Activated CD4-positive, alpha-beta T cell treated with anti-CD3 and anti-CD28 coated beads, Interleukin-2, amount 10 ng/mL, durations not matched to agents 7 days and 5 days (primary cell): ENCODE measurements at regions not wholly inside any gene's neighbourhood (a gene's known extent, or its start where the extent isn't known, plus 50 kb on each side); places are given as distances from the start of the nearest gene placed in this dataset.

Source experiments
- CTCF ChIA-PET: fragments of 350-600 bp; sonication (Branson Sonifier 250); formaldehyde crosslinking; loops from one replicate; lab custom pipeline; 2021; ENCODE audit warnings: antibody characterized with exemption; lab: Charles Lee
- POLR2A ChIA-PET: fragments of 350-600 bp; sonication (Branson Sonifier 250); formaldehyde crosslinking; loops from one replicate; lab custom pipeline; 2021; ENCODE audit warnings: antibody characterized with exemption; lab: Charles Lee
- DNase-seq: peaks from one replicate; pipeline ENCODE4 v3.0.0-alpha.2; 2020
- H3K27ac Mint-ChIP-seq: one replicate; pipeline ENCODE4 v1.8.0; 2021; ENCODE audit warnings: mild to moderate bottlenecking, moderate library complexity, mixed read lengths
- H3K27me3 Mint-ChIP-seq: one replicate; pipeline ENCODE4 v1.8.0; 2021; ENCODE audit warnings: mixed read lengths
- H3K36me3 Mint-ChIP-seq: one replicate; pipeline ENCODE4 v1.8.0; 2021; ENCODE audit warnings: low read depth, mixed read lengths
- H3K4me1 Mint-ChIP-seq: one replicate; pipeline ENCODE4 v1.8.0; 2021; ENCODE audit warnings: mixed read lengths
- H3K4me3 Mint-ChIP-seq: one replicate; pipeline ENCODE4 v1.8.0; 2021; ENCODE audit warnings: mild to moderate bottlenecking, moderate library complexity, mixed read lengths
- H3K9me3 Mint-ChIP-seq: one replicate; pipeline ENCODE4 v1.8.0; 2021; ENCODE audit warnings: mixed read lengths

DNA sequence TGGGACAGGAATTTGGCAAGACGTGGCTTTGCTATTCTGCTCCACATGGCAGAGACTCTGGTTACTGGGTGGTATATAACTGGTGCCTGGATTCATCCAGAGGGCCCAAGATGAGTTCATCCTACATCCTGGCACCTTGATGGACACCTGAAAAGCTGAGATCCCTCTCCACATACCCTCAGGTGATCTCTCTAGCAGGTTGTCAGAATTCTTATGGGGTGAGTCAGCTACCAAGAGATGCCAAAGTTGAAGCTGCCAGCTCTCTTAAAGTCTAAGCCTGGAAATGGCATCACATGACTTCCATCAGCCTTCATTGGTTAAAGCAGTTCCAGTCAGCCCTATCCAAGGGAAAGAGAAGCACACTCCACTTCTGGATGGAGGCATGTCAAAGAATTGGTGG, 300.7 kb upstream of the SEL1L start:
- no peak overlapping the region for H3K27ac Mint-ChIP-seq

DNA sequence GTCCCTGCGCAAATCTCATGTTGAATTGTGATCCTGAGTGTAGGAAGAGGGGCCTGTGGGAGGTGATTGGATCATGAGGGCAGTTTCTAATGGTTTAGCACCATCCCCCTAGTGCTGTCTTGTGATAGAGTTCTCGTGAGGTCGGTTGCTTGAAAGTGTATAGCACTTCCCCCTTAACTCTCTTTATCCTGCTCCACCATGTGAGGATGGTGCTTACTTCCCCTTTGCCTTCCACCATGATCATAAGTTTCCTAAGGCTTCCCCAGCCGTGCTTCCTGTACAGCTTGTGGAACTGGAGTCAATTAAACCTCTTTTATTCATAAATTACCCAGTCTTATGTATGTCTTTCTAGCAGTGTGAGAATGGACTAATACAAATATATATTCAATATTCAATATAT, 303.7 kb upstream of the SEL1L start:
- Mint-ChIP-seq H3K9me3 (peaks cover 6% of the 10 kb centered on the region), H3K36me3 (no peaks in the 10 kb centered on the region), H3K27me3 (no peaks in the 10 kb centered on the region), H3K4me1 (no peaks in the 10 kb centered on the region), H3K27ac (no peak overlapping the region), H3K4me3 (no peak overlapping the region)
- no peak for DNase-seq
- CTCF ChIA-PET = interaction anchor here (0.6 kb wide), 1 partner anchor 151 kb away, joined by 3 read pairs; no protein-coding TSS in a partner anchor
- POLR2A ChIA-PET = no interaction called here

More for the DNA sequence above, 300.7 kb upstream of the SEL1L start:
- Mint-ChIP-seq H3K4me1 (no peaks in the 10 kb centered on the region), H3K36me3 (no peaks in the 10 kb centered on the region), H3K4me3 (no peak overlapping the region), H3K9me3 (peaks cover 6% of the 10 kb centered on the region), H3K27me3 (no peaks in the 10 kb centered on the region)
- POLR2A ChIA-PET = no interaction called here
- DNase-seq = no peak
- CTCF ChIA-PET = interaction anchor here (0.6 kb wide), 1 partner anchor 14 kb away, joined by 4 read pairs; no protein-coding TSS in a partner anchor

DNA sequence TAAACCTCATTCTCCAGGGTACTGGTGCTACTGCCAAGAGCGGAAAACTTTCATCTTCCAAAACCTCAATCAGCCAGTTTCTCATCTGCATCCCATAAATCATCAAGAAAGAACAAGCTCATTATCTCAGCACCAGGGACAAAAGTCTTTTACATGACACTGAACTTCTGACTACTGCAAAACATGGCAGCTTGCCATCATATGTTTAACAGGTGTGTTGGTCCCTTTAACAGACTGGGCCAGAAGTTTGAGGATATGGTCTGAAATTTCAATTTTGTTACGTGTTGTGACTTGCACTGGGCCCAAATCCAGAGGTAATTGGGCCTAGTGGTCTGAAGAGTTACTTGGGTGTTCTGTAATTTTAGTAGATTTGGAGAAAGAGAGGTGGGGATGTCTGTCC, 305.4 kb upstream of the SEL1L start:
- CTCF ChIA-PET = no interaction called here
- no peak for DNase-seq
- no peak overlapping the region for H3K4me3 Mint-ChIP-seq
- no peaks in the 10 kb centered on the region for H3K4me1 Mint-ChIP-seq
- no peaks in the 10 kb centered on the region for H3K36me3 Mint-ChIP-seq
- no peaks in the 10 kb centered on the region for H3K27me3 Mint-ChIP-seq
- POLR2A ChIA-PET = no interaction called here
- no peak overlapping the region for H3K27ac Mint-ChIP-seq
- H3K9me3 Mint-ChIP-seq = peaks cover 6% of the 10 kb centered on the region

DNA sequence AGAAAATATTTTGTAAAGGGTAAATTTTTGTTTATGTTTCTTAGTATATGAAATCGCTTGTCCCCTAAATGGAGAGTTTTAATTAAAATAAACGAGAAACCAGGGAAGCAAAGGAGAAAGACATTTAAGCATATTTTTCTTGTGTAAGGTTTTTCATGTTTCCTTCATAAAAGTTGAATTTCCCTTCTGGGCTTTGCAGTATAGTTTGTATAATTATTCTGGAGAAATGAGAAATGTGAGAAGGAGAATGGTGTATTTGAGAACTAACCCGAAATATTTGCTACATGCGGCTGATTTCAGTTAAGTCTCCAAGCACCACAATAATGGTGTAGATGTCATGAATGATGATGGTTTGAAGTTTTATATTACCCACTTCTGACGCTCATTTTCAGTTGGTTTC, 307.7 kb upstream of the SEL1L start:
- ChIA-PET POLR2A (no interaction called here), CTCF (no interaction called here)
- Mint-ChIP-seq H3K27ac (no peak overlapping the region), H3K9me3 (peaks cover 9% of the 10 kb centered on the region), H3K36me3 (no peaks in the 10 kb centered on the region), H3K4me1 (no peaks in the 10 kb centered on the region), H3K27me3 (no peaks in the 10 kb centered on the region), H3K4me3 (no peak overlapping the region)
- DNase-seq = no peak

DNA sequence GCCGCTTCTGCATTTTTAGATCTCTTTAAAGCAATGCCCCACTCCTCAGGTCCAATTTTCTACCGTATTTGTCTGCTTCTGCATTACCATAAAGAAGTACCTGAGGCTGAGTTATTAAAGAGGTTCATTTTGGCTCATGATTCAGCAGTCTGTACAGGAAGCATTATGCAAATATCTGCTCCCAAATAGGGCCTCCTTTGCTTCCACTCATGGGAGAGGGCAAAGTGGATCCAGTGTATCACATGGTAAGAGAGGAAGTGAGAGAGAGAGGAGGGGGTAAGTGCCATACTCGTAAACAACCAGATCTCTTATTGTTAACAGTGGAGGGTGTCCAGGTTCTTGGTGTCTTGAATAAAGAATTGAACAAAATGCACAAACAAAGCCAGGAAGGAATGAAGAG, 316.1 kb upstream of the SEL1L start:
- Mint-ChIP-seq H3K4me3 (no peak overlapping the region), H3K4me1 (no peaks in the 10 kb centered on the region), H3K27ac (no peak overlapping the region), H3K9me3 (peaks cover 2% of the 10 kb centered on the region), H3K27me3 (no peaks in the 10 kb centered on the region), H3K36me3 (no peaks in the 10 kb centered on the region)
- DNase-seq = no peak
- ChIA-PET POLR2A (no interaction called here), CTCF (no interaction called here)

DNA sequence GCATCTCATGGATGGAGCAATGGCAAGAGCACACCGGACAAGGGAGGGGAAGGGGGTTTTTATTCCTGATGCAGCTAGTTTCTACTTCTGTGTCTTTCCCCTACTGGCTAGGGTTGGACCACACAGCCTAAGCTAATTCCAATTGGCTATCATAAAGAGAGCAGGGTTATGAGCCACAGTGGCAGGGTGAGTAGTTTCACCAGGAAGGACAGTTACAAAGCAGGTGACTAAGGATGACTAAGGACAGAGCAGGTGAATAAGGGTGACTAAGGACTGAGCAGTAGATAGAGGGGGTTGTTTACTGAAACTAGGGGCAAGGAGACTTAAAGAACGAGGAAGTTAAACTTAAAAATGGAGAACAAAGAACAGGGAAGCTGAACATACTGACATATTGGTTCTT, 321.4 kb upstream of the SEL1L start:
- Mint-ChIP-seq H3K4me3 (no peak overlapping the region), H3K9me3 (peaks cover 22% of the 10 kb centered on the region), H3K27me3 (no peaks in the 10 kb centered on the region), H3K4me1 (no peaks in the 10 kb centered on the region), H3K36me3 (no peaks in the 10 kb centered on the region), H3K27ac (no peak overlapping the region)
- ChIA-PET POLR2A (no interaction called here), CTCF (no interaction called here)
- DNase-seq = no peak

DNA sequence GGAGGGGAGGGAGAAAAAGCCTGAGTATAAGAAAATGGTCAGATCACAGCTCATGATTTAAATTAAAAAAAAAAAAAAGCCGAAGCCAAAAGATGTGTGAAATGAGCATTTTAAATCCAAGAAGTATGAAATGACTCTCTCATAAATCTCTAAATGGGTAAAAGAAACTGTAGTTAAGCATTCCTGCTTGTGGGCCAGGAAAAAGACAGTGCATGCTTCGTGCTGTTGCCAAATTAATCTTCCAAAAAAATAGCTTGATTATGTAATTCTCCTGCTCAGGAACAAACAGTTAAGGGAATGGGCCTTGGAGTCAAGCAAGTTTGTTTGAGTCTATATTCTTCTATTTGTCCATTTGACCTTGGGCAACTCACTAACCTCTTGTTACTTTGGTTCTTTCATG, 325.4 kb upstream of the SEL1L start:
- Mint-ChIP-seq H3K4me3 (no peak overlapping the region), H3K36me3 (no peaks in the 10 kb centered on the region), H3K27me3 (no peaks in the 10 kb centered on the region), H3K9me3 (peaks cover 22% of the 10 kb centered on the region), H3K4me1 (no peaks in the 10 kb centered on the region), H3K27ac (no peak overlapping the region)
- no peak for DNase-seq
- ChIA-PET CTCF (no interaction called here), POLR2A (no interaction called here)

DNA sequence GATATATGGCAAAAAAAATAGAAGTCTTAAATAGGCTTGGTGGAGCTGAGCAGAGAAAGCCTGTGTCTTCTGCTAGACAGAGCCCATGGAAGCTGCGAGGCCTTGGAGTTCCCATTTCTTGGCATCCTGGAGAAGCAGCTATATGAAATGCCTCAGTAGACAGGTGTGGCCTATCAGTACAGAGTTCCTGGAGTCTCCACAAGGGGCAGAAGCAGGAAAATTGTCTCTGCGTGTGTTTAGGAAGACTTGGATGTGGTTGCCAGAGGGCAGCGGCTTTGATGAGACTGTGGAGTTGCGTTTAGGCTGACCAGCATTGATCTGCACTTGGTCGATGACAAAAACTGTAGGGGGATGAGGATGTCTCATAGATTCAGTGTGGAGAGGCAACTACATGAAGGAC, 334.5 kb upstream of the SEL1L start:
- ChIA-PET CTCF (no interaction called here), POLR2A (no interaction called here)
- Mint-ChIP-seq H3K27ac (no peak overlapping the region), H3K36me3 (no peaks in the 10 kb centered on the region), H3K27me3 (no peaks in the 10 kb centered on the region), H3K9me3 (peaks cover 6% of the 10 kb centered on the region), H3K4me3 (no peak overlapping the region), H3K4me1 (no peaks in the 10 kb centered on the region)
- no peak for DNase-seq

DNA sequence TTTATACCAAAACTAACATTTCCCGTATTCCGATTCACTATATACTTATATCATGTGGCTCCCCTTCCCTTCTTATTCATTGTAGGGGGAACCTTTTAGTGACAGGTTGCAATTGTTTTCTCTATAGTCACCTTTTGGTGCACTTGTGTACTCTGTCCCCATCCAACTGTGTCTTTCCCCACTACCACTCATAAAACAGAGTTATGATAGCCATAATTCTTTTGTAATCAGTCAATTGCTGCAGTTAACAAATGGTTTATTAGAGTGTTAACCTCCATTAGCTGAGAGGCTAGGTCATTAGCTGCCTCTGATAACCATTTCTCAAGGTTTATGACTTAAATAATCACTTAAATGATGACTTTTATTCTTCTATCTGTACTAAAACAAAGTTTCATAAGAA, 338.1 kb upstream of the SEL1L start:
- peaks cover 23% of the 10 kb centered on the region for H3K9me3 Mint-ChIP-seq
- H3K27ac Mint-ChIP-seq = no peak overlapping the region
- no peak overlapping the region for H3K4me3 Mint-ChIP-seq
- DNase-seq = no peak
- POLR2A ChIA-PET = no interaction called here
- no peaks in the 10 kb centered on the region for H3K4me1 Mint-ChIP-seq
- no peaks in the 10 kb centered on the region for H3K27me3 Mint-ChIP-seq
- CTCF ChIA-PET = no interaction called here
- no peaks in the 10 kb centered on the region for H3K36me3 Mint-ChIP-seq

DNA sequence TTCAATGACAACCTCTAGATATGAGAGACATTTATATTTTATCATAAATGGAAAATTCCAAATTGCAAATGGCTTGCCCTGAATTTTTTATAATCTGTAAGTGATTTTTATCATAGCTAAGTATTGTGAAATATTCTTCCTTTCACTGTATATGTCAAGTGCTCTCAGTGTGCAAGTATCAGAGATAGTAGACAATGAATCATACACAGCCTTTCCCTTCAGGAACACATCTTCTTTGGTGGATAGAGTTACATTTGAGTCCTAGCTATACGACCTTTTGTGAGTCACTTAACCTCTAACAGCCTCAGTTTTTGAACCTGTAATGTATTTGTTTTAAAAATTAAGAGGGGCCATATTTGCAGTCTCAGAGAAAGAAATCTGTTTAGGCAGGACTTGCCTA, 350.7 kb upstream of the SEL1L start:
- H3K9me3 Mint-ChIP-seq = peaks cover 4% of the 10 kb centered on the region
- no peak overlapping the region for H3K4me3 Mint-ChIP-seq
- CTCF ChIA-PET = no interaction called here
- POLR2A ChIA-PET = no interaction called here
- no peaks in the 10 kb centered on the region for H3K27me3 Mint-ChIP-seq
- no peak for DNase-seq
- no peaks in the 10 kb centered on the region for H3K4me1 Mint-ChIP-seq
- no peak overlapping the region for H3K27ac Mint-ChIP-seq
- no peaks in the 10 kb centered on the region for H3K36me3 Mint-ChIP-seq

DNA sequence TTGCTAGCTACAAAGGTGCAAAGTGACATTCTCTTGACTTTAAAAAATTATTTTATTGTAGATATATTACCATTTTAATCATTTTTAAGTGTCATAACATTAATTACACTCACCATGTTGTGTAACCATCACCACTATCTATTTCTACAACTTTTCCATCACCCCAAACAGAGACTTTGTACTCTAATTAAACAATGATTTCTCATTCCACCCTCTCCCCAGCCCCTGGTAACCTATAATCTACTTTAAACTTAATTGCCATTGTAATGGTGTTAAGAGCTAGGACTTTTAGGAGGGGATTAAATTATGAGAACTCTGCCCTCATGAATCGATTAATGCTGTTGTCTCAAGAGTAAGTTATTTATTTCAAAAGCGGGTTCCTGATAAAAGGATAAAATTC, 352.9 kb upstream of the SEL1L start:
- Mint-ChIP-seq H3K9me3 (peaks cover 4% of the 10 kb centered on the region), H3K27ac (no peak overlapping the region), H3K4me1 (no peaks in the 10 kb centered on the region), H3K4me3 (no peak overlapping the region), H3K27me3 (no peaks in the 10 kb centered on the region), H3K36me3 (no peaks in the 10 kb centered on the region)
- ChIA-PET POLR2A (no interaction called here), CTCF (no interaction called here)
- no peak for DNase-seq

DNA sequence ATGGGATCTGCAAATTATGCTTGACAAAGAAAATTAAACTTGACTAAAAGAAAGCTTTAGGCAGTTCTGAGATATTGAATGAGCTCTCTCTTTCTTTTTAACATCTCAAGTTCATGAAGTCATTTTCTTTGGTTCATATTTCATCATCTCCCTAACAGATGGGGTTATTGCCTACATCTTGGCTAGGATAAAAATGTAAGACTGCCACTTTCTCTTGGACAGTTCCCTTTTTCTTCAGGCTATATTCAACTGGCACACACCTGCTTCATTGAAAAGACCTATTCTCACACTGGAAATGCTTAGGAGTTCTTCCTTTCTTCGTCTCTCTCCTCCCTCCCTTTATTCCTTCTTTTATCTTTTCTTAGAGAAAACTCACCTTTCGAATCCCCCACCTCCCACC, 355.9 kb upstream of the SEL1L start:
- H3K4me3 Mint-ChIP-seq = no peak overlapping the region
- ChIA-PET POLR2A (no interaction called here), CTCF (no interaction called here)
- no peaks in the 10 kb centered on the region for H3K4me1 Mint-ChIP-seq
- H3K9me3 Mint-ChIP-seq = peaks cover 4% of the 10 kb centered on the region
- no peaks in the 10 kb centered on the region for H3K27me3 Mint-ChIP-seq
- no peak for DNase-seq
- H3K27ac Mint-ChIP-seq = no peak overlapping the region
- no peaks in the 10 kb centered on the region for H3K36me3 Mint-ChIP-seq

DNA sequence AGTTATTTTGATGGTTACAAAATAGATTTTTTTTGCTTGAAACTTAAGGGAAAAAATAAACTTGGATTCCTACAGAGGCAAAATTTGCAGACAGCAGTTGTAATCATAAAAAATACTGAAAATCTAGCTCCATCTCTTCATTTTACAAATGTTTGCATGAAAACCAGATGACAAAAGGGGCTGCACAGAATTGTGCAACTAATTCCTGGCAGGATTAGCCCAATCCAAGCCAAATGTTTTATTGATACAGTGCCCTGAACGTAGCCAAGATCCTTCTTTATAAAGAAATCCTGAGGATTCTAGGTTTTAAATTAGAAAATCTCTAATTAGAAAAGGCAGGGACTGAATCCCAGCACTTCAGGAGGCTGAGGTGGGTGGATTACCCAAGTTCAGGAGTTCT, 356.4 kb upstream of the SEL1L start:
- POLR2A ChIA-PET = no interaction called here
- Mint-ChIP-seq H3K4me1 (no peaks in the 10 kb centered on the region), H3K27me3 (no peaks in the 10 kb centered on the region), H3K27ac (no peak overlapping the region), H3K36me3 (no peaks in the 10 kb centered on the region), H3K4me3 (no peak overlapping the region), H3K9me3 (peaks cover 4% of the 10 kb centered on the region)
- CTCF ChIA-PET = no interaction called here
- DNase-seq = no peak

DNA sequence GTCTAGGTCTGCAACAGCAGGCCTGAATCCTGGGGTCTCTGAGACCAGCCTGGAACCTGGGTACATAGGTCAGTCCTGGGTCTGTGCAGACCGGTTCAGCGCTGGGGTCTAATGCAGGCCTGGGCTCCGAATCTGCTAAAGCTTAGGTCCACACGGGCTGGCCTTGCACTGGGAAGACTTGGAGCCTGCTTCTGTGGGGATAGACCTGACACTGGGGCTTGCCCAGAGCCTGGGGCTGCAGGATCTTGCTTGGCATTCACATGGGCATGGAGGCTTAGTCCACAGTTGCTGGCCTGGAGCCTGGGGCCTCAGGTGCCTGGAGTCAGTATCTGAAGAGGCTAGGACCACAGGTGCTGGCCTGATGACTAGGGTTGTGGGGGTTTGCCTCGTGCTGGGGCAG, 369.8 kb upstream of the SEL1L start:
- no peak overlapping the region for H3K27ac Mint-ChIP-seq
- H3K4me1 Mint-ChIP-seq = no peaks in the 10 kb centered on the region
- H3K36me3 Mint-ChIP-seq = no peaks in the 10 kb centered on the region
- CTCF ChIA-PET = no interaction called here
- POLR2A ChIA-PET = no interaction called here
- no peak overlapping the region for H3K4me3 Mint-ChIP-seq
- H3K9me3 Mint-ChIP-seq = peaks cover 13% of the 10 kb centered on the region
- DNase-seq = no peak
- no peaks in the 10 kb centered on the region for H3K27me3 Mint-ChIP-seq
